Hematopoietic multipotent progenitor cell (in vitro differentiated cells): ENCODE measurements at regions not wholly inside any gene's neighbourhood (a gene's known extent, or its start where the extent isn't known, plus 50 kb on each side); places are given as distances from the start of the nearest gene placed in this dataset.

Experiments
- DNase-seq, 3 donors: peaks; one replicate each; pipeline ENCODE4 v3.0.0-alpha.2; 2011 to 2015; ENCODE audit warnings: low read depth in 2 of 3, low spot score in 2 of 3

DNA sequence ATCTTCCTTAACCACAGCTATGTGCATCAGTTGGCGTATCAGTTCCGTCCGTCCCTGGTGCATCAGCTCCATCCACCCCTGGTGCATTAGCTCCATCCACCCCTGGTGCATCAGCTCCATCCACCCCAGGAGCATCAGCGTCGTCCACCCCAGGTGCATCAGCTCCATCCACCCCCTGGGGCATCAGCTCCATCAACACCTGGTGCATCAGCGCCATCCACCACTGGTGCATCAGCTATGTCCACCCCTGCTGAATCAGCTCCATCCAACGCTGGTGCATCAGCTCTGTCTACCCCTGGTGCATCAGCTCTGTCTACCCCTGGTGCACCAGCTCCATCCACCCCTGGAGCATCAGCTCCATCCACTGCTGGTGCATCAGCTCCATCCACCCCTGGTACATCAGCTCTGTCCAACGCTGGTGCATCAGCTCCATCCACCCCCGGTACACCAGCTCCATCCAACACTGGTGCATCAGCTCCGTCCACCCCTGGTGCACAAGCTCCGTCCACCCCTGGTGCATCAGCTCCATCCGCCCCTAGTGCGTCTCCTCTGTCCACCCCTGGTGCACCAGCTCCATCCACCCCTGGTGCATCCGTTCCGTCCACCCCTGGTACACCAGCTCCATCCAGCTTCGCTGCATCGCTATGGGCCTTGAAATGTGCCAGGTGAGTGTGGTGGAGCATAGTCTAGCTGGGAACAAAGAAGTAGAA lies 106.6 kb upstream of the ZBTB40 start:
- DNase-seq = no peak

DNA sequence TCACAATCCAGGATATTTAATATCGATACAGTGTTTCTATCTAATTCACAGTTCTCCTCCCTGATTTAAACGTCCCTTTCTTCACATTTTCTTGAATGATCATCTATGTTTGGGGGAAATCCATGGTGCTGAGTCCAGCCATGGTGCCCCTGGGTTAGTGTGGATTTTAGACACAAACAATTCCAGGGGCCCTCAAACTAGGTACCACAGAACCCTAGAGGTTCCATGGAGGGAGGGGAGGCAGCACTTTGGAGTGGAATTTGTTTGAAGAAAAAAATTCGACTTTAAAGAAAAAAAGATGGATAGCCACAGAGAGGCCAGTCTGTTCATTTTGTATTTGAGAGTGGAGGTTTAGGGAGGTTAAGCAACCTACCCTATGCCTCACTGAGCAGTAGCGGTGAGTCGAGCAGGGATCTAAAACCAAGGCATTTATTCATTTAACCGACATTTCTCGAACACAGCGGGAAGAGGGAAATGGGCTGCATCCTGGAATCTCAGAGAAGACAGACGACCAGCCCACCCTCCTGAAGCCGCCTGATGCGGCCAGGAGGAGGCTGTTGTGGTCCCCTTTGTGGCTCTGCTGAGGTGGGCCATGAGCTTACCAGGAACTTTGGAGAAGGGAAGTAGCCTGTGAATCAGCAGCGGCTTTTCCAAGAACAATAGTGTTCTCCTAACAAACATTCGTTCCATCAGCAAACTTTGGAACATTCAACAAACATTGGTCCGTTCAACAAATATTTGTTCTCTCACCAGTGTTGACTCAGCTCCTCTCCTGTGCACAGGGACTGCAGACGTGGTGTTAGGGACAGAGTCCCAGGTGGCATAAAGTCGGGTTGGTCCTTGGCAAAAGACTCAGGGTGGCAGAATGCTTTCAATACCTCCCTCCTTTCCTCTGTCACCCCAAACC lies 103.5 kb upstream of the ZBTB40 start:
- no peak for DNase-seq

DNA sequence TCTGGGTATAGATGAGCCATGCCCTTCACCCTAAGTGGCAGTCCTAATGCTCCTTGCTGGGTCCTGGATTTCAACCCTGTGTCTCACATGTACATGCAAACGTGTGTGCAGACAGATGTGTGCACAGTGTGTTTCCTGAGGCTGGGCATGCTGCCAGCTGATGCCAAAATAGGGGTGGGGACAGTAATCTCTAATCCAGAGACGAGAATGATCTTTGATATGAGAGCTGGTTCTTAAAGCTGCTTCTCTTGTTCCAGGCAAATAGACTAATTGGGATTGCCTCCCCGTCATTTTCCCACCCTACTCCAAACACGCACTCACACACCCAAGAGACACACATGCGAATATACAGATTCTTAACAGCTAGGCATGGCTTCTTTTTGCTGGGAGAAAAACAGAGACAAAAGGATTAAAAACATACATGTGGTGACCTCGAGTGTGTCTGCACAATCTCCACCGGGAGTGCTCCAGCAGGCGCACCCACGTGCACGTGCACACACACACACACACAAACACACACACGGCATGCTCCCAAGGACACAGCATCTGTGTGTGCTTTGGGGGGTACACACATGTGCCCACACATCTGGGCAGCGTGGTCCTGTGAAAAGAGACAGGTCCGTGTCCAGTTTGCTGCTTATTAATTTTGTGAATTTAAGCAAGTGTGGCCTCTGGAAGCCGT lies 102.1 kb upstream of the ZBTB40 start:
- DNase-seq = no peak

DNA sequence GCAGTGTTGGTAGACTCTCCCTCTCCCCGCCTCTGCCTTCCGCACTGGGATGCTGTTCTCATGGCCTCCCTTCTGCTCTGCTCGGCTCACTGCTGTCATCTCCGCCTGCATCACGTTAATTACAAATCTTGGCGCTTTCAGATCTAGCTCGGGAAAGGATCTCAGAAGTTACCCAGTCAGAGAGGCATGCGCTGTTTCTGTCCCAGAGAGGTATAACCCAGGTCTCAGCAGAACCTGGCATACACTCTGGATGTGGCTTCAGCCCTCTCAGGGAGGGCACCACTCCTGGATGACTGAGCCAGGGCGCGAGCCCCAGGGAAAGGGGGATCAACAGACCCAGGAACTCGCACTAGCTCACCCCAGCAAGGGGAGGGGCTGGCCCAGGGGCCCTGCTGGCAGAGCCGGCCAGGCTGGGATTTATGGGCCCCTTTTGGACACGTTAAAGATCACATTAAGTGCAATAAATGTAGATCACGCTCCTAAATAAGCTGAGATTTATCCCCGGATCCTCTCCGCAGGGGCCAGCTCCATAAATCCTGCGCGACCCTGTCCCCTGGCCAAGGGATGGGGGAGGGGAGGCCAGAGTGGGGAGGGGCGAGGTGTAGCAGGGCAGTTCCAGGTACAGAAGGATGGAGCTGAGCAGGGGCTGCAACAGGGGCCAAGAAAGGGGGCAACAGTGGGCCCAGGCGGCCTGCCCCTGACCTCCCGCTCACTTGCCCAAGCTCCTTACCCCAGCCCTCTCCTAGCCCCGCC lies 101.3 kb upstream of the ZBTB40 start:
- no peak for DNase-seq

DNA sequence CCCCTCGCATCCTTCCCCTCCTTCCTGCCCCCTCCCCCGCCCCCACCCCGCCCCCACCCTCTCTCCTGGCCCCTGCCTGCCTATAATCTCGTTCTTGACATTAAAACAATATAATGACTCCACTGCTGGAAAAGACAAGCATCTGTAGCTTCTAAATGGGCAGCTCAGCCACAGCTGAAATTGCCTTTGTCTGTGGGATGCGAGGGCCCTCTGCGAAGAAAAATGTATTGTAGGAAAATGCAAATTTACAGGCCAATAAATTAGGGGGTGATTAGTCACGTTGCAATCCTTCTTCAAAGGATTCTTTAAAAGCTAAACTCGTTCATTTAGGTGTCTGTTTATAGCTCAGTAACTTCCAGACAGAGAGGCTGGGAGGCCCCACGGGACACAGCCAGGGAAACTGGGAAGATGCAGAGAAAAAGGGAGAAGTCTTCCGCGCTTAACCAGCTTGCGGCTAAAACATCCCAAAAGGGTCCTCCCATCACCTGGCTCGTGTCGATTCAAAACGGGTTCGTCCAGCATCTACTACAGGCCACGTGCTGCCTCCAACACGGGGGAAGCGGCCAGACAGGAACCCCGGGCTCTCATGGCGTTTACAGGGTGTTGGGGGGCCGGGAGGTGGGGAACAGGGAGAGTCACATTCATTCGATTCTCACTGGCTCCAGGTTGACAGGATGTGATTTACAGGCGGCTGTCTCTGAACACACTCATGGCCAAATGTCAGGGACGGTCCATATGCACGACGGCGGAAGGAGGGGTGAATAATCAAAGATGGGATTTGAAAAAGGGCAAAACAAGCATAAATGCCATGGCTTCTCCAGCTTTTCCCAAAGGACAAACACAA lies 100.5 kb upstream of the ZBTB40 start:
- no peak for DNase-seq

DNA sequence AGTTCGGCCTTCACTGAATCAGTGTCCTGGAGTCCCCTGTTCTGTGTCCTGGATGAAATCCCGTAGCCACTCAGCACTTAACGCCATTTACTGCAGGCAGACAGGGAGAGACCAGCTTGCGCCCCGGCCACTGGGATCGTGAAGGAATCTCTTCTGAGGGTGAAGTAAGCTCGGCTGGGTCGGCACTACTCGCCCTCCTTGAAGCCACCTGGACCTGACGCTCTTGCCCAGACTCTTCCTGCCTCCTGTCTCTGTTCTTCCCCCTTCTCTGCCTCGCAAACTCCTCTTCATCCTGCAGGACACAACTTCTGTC lies 99.9 kb upstream of the ZBTB40 start:
- no peak for DNase-seq

DNA sequence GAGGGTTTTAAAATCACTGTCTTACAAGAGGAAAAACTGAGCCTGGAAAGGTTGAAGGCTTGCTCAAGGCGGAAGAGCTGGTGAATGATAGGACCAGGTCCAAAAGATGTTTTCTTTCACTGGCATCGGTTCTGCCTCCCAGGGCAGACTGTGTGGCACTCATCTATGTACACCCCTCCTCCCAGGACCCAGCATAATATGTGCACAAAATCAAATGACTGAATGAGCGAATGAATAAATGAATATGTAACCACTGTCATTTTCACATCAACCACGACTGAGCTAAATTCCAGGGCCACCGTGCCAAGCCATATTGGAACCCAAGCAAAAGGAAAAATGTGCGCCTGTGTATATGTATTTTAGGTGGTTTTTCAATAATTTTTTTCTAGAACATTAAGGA lies 99.3 kb upstream of the ZBTB40 start:
- DNase-seq = no peak

DNA sequence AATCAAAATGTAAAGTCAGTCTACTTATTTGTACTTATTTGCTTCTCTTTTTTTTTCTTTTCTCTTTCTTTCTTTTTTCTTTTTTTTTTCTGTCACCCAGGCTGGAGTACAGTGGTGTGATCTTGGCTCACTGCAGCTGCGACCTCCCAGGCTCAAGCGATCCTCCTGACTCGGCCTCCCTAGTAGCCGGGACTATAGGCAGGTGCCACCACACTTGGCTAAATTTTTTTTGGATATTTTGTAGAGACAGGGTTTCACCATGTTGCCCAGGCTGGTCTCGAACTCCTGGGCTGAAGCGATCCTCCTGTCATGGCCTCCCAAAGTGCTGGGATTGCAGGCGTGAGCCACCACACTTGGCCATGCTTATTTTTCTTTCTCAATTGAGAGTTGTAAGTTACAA lies 98.8 kb upstream of the ZBTB40 start:
- DNase-seq = no peak

DNA sequence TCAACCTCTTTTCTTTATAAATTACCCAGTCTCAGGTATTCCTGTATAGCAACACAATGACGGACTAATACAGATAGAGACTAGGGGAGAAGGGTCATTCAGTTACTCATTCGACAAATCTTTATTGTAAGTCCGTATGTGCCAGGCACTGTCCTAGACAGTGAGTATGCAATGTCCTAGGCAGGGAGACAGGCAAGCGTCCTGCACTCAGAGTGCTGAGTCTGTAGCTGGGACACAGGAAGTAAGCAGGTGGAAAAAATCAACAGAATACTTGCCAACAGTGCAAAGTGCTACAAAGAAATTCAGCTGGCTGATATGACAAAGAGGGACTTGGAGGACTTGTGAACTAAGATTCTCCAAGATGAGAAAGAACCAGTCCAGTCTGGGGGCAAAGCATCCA lies 92.2 kb upstream of the ZBTB40 start:
- DNase-seq = no peak

DNA sequence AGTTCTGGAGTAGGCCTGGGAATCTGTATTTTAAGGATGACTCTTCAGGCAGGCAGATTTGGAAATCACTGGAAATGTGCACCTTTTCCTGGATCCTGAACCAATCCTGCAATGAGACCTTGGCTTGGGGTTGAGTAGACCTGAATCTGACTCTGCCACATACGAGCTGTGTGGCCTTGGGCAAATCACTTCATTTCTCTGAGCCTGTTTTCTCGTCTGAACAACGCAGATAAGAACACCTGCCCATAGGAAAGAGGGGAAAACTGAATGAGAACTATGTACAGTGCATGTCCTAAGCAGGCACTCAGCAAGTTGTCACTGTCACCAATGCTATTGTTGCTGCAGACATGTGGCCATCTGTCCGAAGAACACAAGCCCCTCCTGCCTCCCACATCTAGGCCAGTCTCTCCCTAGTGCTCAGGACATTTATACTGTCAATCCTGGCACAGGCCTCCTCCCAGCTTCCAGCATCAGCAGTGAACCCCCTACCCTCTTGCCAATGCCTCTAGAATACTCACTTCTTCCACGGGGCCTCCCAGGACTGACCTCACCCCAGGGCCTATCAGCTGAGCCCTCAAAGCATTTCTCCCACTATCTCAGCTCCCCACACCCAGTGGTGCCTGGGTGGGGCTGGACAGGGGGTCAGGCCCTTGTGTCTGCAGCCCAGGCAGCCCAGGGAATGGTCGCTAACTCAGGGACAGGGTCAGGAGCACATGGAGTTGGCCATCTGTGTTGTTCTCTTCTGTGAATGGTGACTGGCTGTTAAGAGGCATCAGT lies 88.8 kb upstream of the ZBTB40 start:
- no peak for DNase-seq

DNA sequence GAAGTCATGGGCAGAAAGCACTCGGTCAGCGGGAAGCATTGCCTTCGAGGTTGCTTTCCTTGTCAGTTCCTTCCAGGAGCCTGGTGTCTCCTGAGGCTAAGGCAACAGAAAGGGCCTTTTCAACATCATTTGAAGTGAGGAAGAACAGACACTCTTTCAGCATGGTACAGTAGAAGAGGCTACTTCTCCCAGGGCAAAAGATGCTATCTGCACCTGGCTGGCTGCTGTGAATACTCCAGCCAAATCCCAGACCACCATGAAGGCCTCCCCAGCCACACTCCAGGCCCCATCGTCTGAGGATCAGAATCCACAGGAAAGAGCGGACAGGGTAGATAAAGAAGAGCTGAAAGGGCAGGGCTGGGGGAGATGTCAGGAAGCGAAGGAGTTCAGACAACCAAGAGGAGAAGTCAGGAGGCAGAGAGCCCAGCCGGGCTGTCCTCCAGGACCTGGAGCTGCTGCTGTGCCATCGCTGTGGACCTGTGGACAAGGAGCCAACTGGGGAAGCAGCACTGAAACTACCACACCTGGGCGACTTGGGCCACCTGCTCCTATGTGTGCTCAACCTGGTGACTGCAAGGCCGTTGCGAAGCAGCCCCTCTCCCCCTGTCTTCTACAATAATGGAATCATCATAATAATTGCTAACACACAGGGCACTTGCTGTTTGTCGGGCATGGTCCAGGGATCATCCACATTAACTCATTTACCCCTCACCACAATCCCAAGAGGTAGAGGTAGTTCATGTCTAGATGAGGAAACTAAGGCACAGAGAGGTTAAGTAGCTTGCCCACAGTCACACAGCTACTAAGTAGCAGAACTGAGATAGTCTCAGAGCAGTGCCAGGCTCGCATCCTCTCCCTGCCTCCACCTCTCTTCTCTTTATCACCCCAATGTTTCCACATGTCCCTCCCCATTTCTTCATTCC lies 88.0 kb upstream of the ZBTB40 start:
- no peak for DNase-seq

DNA sequence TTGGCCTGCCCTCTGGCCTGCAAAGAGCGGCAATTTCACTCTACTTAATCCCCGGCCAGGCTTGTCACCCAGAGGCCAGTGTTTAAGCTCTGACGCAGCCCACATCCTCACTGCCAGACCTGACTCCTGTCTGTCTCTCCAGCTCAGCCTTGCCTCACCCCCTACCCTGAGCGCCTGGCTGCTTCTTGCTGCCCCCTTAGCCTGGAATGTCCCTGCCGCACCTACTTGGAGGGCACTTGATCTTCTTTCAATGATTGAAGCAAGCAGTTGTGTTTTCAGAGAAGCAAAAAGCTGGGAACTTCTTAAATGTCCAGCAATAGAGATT lies 87.4 kb upstream of the ZBTB40 start:
- no peak for DNase-seq

DNA sequence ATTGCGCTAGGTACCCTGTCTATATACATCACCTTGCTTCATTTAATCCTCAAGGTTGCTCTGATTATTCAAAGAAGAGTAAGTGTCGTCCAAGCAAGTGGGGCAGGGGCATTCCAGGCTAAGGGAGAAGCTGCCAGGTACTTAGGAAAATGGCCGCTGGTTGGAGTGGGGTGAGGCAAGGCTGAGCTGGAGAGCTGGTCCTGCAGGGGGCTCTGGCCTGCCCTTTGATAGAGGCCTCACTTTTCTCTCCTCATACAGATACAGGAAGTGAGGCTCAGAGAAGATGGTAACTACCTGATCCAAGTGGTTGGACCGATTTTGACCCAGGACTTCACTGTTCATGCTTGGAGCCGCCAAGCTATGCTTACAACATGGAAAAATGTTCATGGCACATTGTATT lies 86.9 kb upstream of the ZBTB40 start:
- no peak for DNase-seq

DNA sequence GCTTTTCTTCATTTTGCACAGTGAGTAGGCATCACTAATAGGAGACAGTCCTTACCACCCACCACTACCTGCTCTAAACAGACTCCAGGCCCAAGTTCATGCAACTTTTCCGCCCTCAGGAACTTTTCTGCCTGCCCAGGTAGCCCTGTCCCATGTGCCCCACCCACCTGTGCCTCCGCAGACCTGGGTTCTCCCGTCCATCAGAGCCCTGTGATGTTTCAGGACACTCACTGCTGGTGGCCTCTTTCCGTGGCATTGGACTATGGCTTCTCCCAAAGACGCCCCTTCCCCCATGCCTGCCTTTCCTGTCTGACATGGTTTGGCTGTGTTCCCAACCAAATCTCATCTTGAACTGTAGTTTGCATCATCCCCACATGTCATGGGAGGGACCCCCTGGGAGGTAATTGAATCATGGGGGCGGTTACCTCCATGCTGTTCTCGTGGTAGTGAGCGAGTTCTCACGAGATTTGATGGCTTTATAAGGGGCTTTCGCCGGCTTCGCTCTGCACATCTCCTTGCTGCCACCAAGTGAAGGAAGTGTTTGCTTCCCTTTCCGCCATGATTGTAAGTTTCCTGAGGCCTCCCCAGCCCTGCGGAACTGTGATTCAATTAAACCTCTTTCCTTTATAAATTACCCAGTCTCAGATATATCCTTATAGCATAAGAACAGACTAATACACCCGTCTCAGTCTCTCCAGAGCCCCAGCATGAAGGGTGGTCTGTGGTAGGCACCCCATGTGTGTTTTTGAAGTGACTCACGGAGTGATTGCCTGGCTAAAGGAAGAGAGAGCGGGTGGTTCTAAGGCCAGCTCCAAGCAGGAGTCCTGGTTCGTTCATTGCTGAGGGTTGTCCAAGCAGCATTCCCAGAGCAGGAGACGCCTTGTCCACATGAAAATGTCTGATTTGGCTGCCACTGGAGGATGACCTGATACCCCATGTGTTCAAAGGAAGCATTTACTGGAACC lies 86.0 kb upstream of the ZBTB40 start:
- no peak for DNase-seq

DNA sequence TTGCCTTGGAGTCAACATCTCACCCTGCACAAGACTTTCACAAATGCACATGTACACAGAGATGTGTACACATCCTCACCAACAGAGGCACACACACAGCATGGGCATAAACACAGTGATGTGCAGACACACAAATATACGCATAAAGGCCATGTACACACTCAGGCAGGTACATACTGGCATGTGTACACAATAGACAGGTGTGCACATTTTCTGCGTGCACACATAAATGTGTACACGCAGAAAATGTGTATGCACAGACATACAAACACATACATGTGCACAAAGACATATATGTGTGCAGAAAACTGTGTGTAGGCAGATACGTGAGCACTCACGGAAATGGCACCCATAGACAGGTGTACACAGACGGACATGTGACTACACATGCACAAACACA lies 85.3 kb upstream of the ZBTB40 start:
- no peak for DNase-seq

DNA sequence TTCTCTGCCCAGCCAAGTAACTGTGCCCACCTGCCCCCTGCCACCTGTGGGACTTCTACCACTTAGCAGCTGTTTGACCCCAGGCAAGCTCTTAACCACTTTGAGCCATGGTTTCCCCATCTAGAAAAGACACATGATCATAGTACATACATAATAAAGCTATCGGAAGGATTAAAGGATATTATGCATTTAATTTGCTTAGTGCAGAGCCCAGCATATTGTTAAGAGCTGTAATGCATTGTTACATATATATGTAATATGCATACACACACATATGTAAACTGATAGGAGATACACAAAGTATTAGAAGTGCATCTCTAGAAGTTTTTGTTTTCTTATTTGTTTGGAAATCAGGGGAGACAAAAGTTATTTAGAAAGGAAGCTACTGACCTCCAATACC lies 83.5 kb upstream of the ZBTB40 start:
- DNase-seq = no peak
